Naive thymus-derived CD4-positive, alpha-beta T cell (primary cell): ENCODE measurements at regions not wholly inside any gene's neighbourhood (a gene's known extent, or its start where the extent isn't known, plus 50 kb on each side); places are given as distances from the start of the nearest gene placed in this dataset.

Source experiments
- ATAC-seq: fragments of 150-1000 bp; cut with Tn5 transposase; 2 replicates; pipeline ENCODE4 v1.10.0; 2021; ENCODE audit warnings: mild to moderate bottlenecking, moderate library complexity
- CTCF ChIA-PET: fragments of 350-600 bp; sonication (Branson Sonifier 250); formaldehyde crosslinking; loops from one replicate; lab custom pipeline; 2021; ENCODE audit warnings: antibody characterized with exemption; lab: Charles Lee
- POLR2A ChIA-PET: fragments of 350-600 bp; sonication (Branson Sonifier 250); formaldehyde crosslinking; loops from one replicate; lab custom pipeline; 2021; ENCODE audit warnings: antibody characterized with exemption, inconsistent platforms; lab: Charles Lee
- DNase-seq, 9 donors: peaks; one replicate each; pipeline versions ENCODE4 v3.0.0 to v3.0.0-alpha.2; 2020 to 2022; ENCODE audit warnings: mixed read lengths in 1 of 9
- H3K27ac ChIP-seq: one replicate; pipeline ENCODE4 v1.7.0; 2013; ENCODE audit warnings: mild to moderate bottlenecking, low read depth, low read length, moderate library complexity
- H3K27me3 ChIP-seq, 2 donors: one replicate each; pipeline ENCODE4 v1.7.0; 2013; ENCODE audit warnings: low read length in 2 of 2, mild to moderate bottlenecking in 2 of 2, moderate library complexity in 2 of 2; ENCODE audit not compliant: control insufficient read depth in 2 of 2, insufficient read depth in 2 of 2
- H3K36me3 ChIP-seq, 3 experiments: 1 replicate in 2 of 3; 2 replicates in 1 of 3; pipeline ENCODE4 v1.7.0; 2013; ENCODE audit warnings: low read length in 3 of 3, mild to moderate bottlenecking in 3 of 3, moderate library complexity in 1 of 3; ENCODE audit not compliant: insufficient read depth in 3 of 3, control insufficient read depth in 2 of 3
- H3K4me1 ChIP-seq, 2 donors: one replicate each; pipeline ENCODE4 v1.7.0; 2013; ENCODE audit warnings: low read length in 2 of 2, mild to moderate bottlenecking in 2 of 2, moderate library complexity in 1 of 2; ENCODE audit not compliant: control insufficient read depth in 2 of 2, insufficient read depth in 2 of 2
- H3K4me3 ChIP-seq: 2 replicates; pipeline ENCODE4 v1.7.0; 2013; ENCODE audit warnings: mild to moderate bottlenecking, low read length
- H3K9me3 ChIP-seq, 3 experiments: 1 replicate in 2 of 3; 2 replicates in 1 of 3; pipeline ENCODE4 v1.7.0; 2013; ENCODE audit warnings: low read length in 3 of 3; ENCODE audit not compliant: control insufficient read depth in 2 of 3
- H3K27ac Mint-ChIP-seq, 9 donors: one replicate each; pipeline ENCODE4 v1.8.0; 2020 to 2022; ENCODE audit warnings: mixed read lengths in 9 of 9, mild to moderate bottlenecking in 8 of 9, moderate library complexity in 5 of 9, inconsistent platforms in 2 of 9
- H3K27me3 Mint-ChIP-seq, 5 donors: one replicate each; pipeline ENCODE4 v1.8.0; 2021 to 2022; ENCODE audit warnings: mixed read lengths in 5 of 5, mild to moderate bottlenecking in 1 of 5
- H3K36me3 Mint-ChIP-seq, 5 donors: one replicate each; pipeline ENCODE4 v1.8.0; 2020 to 2022; ENCODE audit warnings: mixed read lengths in 5 of 5, mild to moderate bottlenecking in 3 of 5, inconsistent platforms in 1 of 5
- H3K4me1 Mint-ChIP-seq, 7 donors: one replicate each; pipeline ENCODE4 v1.8.0; 2020 to 2022; ENCODE audit warnings: mixed read lengths in 7 of 7, mild to moderate bottlenecking in 3 of 7, inconsistent platforms in 1 of 7
- H3K4me3 Mint-ChIP-seq, 10 donors: one replicate each; pipeline ENCODE4 v1.8.0; 2020 to 2022; ENCODE audit warnings: mild to moderate bottlenecking in 10 of 10, mixed read lengths in 10 of 10, moderate library complexity in 6 of 10, inconsistent platforms in 2 of 10
- H3K9me3 Mint-ChIP-seq, 11 donors: one replicate each; pipeline ENCODE4 v1.8.0; 2020 to 2022; ENCODE audit warnings: mixed read lengths in 11 of 11, mild to moderate bottlenecking in 4 of 11, inconsistent platforms in 1 of 11, moderate library complexity in 1 of 11
- intact Hi-C, 2 donors: fragments of 100-400 bp; cut with micrococcal nuclease; formaldehyde crosslinking; loops; one replicate each; pipeline ENCODE4 v1.15.1; 2023

- Mint-ChIP-seq H3K27ac (no peak overlapping the region), H3K4me1 (no peaks in the 10 kb centered on the region), H3K27me3 (peaks cover 0 to 23% (median 16%) of the 10 kb centered on the region in 5 donors), H3K9me3 (peaks cover 0 to 25% (median 8%) of the 10 kb centered on the region in 11 donors), H3K36me3 (peaks cover 0 to 3% (median 0%) of the 10 kb centered on the region in 5 donors), H3K4me3 (no peak overlapping the region)
- no peak overlapping the region for H3K4me3 ChIP-seq
- H3K27ac ChIP-seq, result no peak overlapping the region
- H3K36me3 ChIP-seq, result no peaks in the 10 kb centered on the region
- intact Hi-C loops, result no loop called here
- CTCF ChIA-PET, result no interaction called here
- POLR2A ChIA-PET, result no interaction called here
- no peaks in the 10 kb centered on the region for H3K27me3 ChIP-seq
- DNase-seq, result no peak
- H3K9me3 ChIP-seq, result no peaks in the 10 kb centered on the region
- no peak for ATAC-seq
- no peaks in the 10 kb centered on the region for H3K4me1 ChIP-seq
These were observed 182.4 kb upstream of the LARGE1 start for GRCh38 chr22:34102633-34103032.

DNA sequence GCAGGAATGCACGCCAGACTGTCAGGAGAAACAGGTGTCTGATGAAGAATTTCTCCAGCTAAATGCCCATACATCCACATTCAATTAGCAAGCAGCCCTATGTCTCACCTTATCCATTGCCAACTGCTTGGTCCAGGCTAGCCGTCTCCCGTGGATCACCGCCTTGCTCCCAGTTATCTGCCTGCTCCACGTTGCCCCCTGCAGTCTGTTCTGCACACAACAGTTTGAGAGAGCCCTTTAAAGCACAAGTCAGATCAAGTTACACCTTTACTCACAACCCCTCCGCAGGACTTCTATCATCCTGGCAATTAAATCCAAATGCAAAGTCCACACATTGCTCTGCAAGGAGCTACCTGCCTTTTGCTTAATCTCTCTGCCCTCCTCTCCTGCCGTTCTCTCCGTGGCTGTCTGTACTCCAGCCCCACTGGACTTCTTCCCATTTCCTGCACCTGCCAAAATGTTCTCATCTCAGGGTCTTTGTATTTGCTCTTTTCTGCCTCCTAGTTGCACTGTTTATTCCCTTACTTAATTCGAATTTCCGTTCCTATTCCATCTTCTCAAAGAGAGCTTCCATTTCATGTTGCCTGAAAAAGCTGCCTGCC is 185.3 kb upstream of the LARGE1 start:
- Histone ChIP-seq H3K27ac (no peak overlapping the region), H3K4me1 (no peaks in the 10 kb centered on the region), H3K9me3 (no peaks in the 10 kb centered on the region), H3K27me3 (no peaks in the 10 kb centered on the region), H3K36me3 (no peaks in the 10 kb centered on the region), H3K4me3 (no peak overlapping the region)
- ATAC-seq, result no peak
- ChIA-PET POLR2A (no interaction called here), CTCF (no interaction called here)
- H3K9me3 Mint-ChIP-seq, result peaks cover 0 to 7% (median 3%) of the 10 kb centered on the region in 11 donors
- peaks cover 0 to 19% (median 15%) of the 10 kb centered on the region in 5 donors for H3K27me3 Mint-ChIP-seq
- H3K27ac Mint-ChIP-seq, result no peak overlapping the region
- intact Hi-C loops, result no loop called here
- no peaks in the 10 kb centered on the region for H3K4me1 Mint-ChIP-seq
- no peak overlapping the region for H3K4me3 Mint-ChIP-seq
- DNase-seq, result no peak
- no peaks in the 10 kb centered on the region for H3K36me3 Mint-ChIP-seq

GRCh38 chr22:34108168-34108567 is 187.9 kb upstream of the LARGE1 start:
- no peak for DNase-seq
- no peak overlapping the region for H3K4me3 Mint-ChIP-seq
- peaks cover 0 to 19% (median 12%) of the 10 kb centered on the region in 5 donors for H3K27me3 Mint-ChIP-seq

GRCh38 chr22:34111210-34111824 is 191.0 kb upstream of the LARGE1 start:
- DNase-seq, result no peak
- peaks cover 0 to 5% (median 0%) of the 10 kb centered on the region in 11 donors for H3K9me3 Mint-ChIP-seq
- intact Hi-C loops, result loop anchor here in 1 of 2 donors (1.0 kb wide), 1 partner anchor 188 kb away; no protein-coding TSS in a partner anchor

More at GRCh38 chr22:34108168-34108567, 187.9 kb upstream of the LARGE1 start:
- no peaks in the 10 kb centered on the region for H3K27me3 ChIP-seq
- ChIA-PET POLR2A (no interaction called here), CTCF (no interaction called here)
- H3K4me3 ChIP-seq, result no peak overlapping the region
- H3K9me3 ChIP-seq, result no peaks in the 10 kb centered on the region
- no peaks in the 10 kb centered on the region for H3K4me1 ChIP-seq
- H3K36me3 Mint-ChIP-seq, result no peaks in the 10 kb centered on the region
- peaks cover 0 to 5% (median 0%) of the 10 kb centered on the region in 11 donors for H3K9me3 Mint-ChIP-seq
- H3K4me1 Mint-ChIP-seq, result no peaks in the 10 kb centered on the region
- H3K36me3 ChIP-seq, result no peaks in the 10 kb centered on the region
- intact Hi-C loops, result no loop called here
- H3K27ac Mint-ChIP-seq, result no peak overlapping the region
- ATAC-seq, result no peak
- H3K27ac ChIP-seq, result no peak overlapping the region

GRCh38 chr22:34113381-34113780 is 193.1 kb upstream of the LARGE1 start:
- DNase-seq (no peak), ATAC-seq (no peak)
- H3K27me3 Mint-ChIP-seq, result no peaks in the 10 kb centered on the region
- ChIA-PET POLR2A (no interaction called here), CTCF (no interaction called here)
- intact Hi-C loops, result no loop called here
- no peaks in the 10 kb centered on the region for H3K27me3 ChIP-seq
- H3K36me3 Mint-ChIP-seq, result no peaks in the 10 kb centered on the region
- H3K27ac Mint-ChIP-seq, result no peak overlapping the region
- H3K36me3 ChIP-seq, result no peaks in the 10 kb centered on the region
- no peaks in the 10 kb centered on the region for H3K9me3 ChIP-seq
- H3K4me1 Mint-ChIP-seq, result no peaks in the 10 kb centered on the region
- no peak overlapping the region for H3K4me3 ChIP-seq
- H3K4me3 Mint-ChIP-seq, result no peak overlapping the region
- no peaks in the 10 kb centered on the region for H3K4me1 ChIP-seq
- no peak overlapping the region for H3K27ac ChIP-seq
- H3K9me3 Mint-ChIP-seq, result peaks cover 0 to 10% (median 0%) of the 10 kb centered on the region in 11 donors

More at GRCh38 chr22:34111210-34111824, 191.0 kb upstream of the LARGE1 start:
- no peaks in the 10 kb centered on the region for H3K9me3 ChIP-seq
- ATAC-seq, result no peak
- H3K4me3 ChIP-seq, result no peak overlapping the region
- no peaks in the 10 kb centered on the region for H3K27me3 ChIP-seq
- no peaks in the 10 kb centered on the region for H3K4me1 ChIP-seq
- ChIA-PET POLR2A (no interaction called here), CTCF (interaction anchor here (0.6 to 0.7 kb wide), 2 partner anchors 21 to 188 kb away, joined by 3 read pairs; no protein-coding TSS in a partner anchor)
- Mint-ChIP-seq H3K4me3 (no peak overlapping the region), H3K4me1 (no peaks in the 10 kb centered on the region), H3K27ac (no peak overlapping the region), H3K36me3 (no peaks in the 10 kb centered on the region), H3K27me3 (peaks cover 0 to 12% (median 7%) of the 10 kb centered on the region in 5 donors)
- no peak overlapping the region for H3K27ac ChIP-seq
- H3K36me3 ChIP-seq, result no peaks in the 10 kb centered on the region

DNA sequence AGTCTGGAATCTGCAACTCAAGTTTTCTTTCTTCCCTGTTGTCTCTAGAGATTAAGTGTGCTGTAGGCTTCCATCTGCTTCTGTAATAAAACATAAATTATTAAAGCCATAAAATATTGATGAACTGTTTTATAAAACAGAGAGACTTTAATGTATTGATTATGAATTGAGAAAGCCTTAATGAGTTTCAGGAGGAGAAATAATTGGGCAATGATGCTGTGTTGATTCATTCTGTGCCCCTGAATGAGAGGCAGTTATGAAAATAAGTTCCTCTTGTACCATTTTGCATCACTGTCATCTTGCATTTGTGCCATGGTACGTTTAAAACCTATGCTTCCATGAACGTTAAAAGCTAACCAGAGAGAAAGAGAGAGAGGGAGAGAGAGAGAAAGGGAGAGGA is 194.1 kb upstream of the LARGE1 start:
- Histone ChIP-seq H3K9me3 (no peaks in the 10 kb centered on the region), H3K4me3 (no peak overlapping the region), H3K27ac (no peak overlapping the region), H3K27me3 (no peaks in the 10 kb centered on the region), H3K4me1 (no peaks in the 10 kb centered on the region), H3K36me3 (no peaks in the 10 kb centered on the region)
- Mint-ChIP-seq H3K4me1 (no peaks in the 10 kb centered on the region), H3K4me3 (no peak overlapping the region), H3K9me3 (peaks cover 0 to 10% (median 0%) of the 10 kb centered on the region in 11 donors), H3K27ac (no peak overlapping the region), H3K36me3 (no peaks in the 10 kb centered on the region), H3K27me3 (no peaks in the 10 kb centered on the region)
- no peak for DNase-seq
- CTCF ChIA-PET, result no interaction called here
- no peak for ATAC-seq
- POLR2A ChIA-PET, result no interaction called here
- intact Hi-C loops, result no loop called here

GRCh38 chr22:34115722-34116121 is 195.4 kb upstream of the LARGE1 start:
- H3K9me3 ChIP-seq, result no peaks in the 10 kb centered on the region
- H3K4me3 ChIP-seq, result no peak overlapping the region
- H3K9me3 Mint-ChIP-seq, result peaks cover 0 to 10% (median 0%) of the 10 kb centered on the region in 11 donors
- H3K4me3 Mint-ChIP-seq, result no peak overlapping the region
- no peaks in the 10 kb centered on the region for H3K36me3 ChIP-seq
- H3K4me1 ChIP-seq, result no peaks in the 10 kb centered on the region
- DNase-seq (no peak), ATAC-seq (no peak)
- H3K27me3 ChIP-seq, result no peaks in the 10 kb centered on the region
- intact Hi-C loops, result no loop called here
- no peaks in the 10 kb centered on the region for H3K36me3 Mint-ChIP-seq
- H3K27me3 Mint-ChIP-seq, result no peaks in the 10 kb centered on the region
- H3K27ac ChIP-seq, result no peak overlapping the region
- ChIA-PET POLR2A (no interaction called here), CTCF (no interaction called here)
- H3K4me1 Mint-ChIP-seq, result no peaks in the 10 kb centered on the region
- no peak overlapping the region for H3K27ac Mint-ChIP-seq
